GM12878 (cell line): ENCODE measurements at regions not wholly inside any gene's neighbourhood (a gene's known extent, or its start where the extent isn't known, plus 50 kb on each side); places are given as distances from the start of the nearest gene placed in this dataset.

Experiments
- ATAC-seq: fragments of 200-7000 bp; cut with Tn5 transposase; 3 replicates; pipeline ENCODE4 v1.9.1; 2020; ENCODE audit warnings: mild to moderate bottlenecking, moderate library complexity
- BruUV-seq: library from RNA; stranded (reverse); fragments of 400-500 nt; replicated peaks from 2 replicates; lab custom pipeline; 2021; lab: Mats Ljungman, UMichigan
- CTCF ChIA-PET: fragments of 300-600 bp; sonication (Branson Sonifier 250); formaldehyde crosslinking; extraction: SDS; loops from one replicate; lab custom pipeline; 2021; ENCODE audit warnings: inconsistent platforms; lab: Yijun Ruan, JAX
- POLR2A ChIA-PET: fragments of 350-600 bp; formaldehyde crosslinking; extraction: SDS; loops from one replicate; lab custom pipeline; 2021; ENCODE audit warnings: inconsistent platforms; lab: Charles Lee
- RAD21 ChIA-PET: fragments of 300-600 bp; sonication (Branson Sonifier 250); formaldehyde crosslinking; loops from one replicate; lab custom pipeline; 2023; ENCODE audit warnings: antibody characterized with exemption; ENCODE audit not compliant: unreplicated experiment; lab: Charles Lee
- SMC1A ChIA-PET: fragments of 300-600 bp; sonication (Branson Sonifier 250); formaldehyde crosslinking; loops from one replicate; lab custom pipeline; 2023; ENCODE audit not compliant: unreplicated experiment, uncharacterized antibody; lab: Charles Lee
- DNase-seq: peaks from one replicate; pipeline ENCODE4 v3.0.0-alpha.2; 2011; ENCODE audit warnings: low read depth, low spot score
- FAIRE-seq: peaks from 3 replicates; lab custom pipeline; 2011; peaks lifted over from hg19 to GRCh38; lab: Jason Lieb, UNC
- H2AFZ ChIP-seq: 2 replicates; pipeline ENCODE4 v1.6.0; 2011; ENCODE audit warnings: low read depth, low read length, control low read depth; ENCODE audit not compliant: control insufficient read depth
- H3K27ac ChIP-seq: 2 replicates; pipeline ENCODE4 v1.5.1; 2011; ENCODE audit warnings: control low read depth; ENCODE audit not compliant: control insufficient read depth, insufficient read depth
- H3K27me3 ChIP-seq, 2 experiments: replicated peaks in 1 of 2; 2 replicates each; pipeline versions ENCODE4 v1.6.0 to v1.6.1; 2011; ENCODE audit warnings: low read length in 1 of 2; ENCODE audit not compliant: control insufficient read depth in 2 of 2, insufficient read depth in 2 of 2
- H3K36me3 ChIP-seq, 2 experiments: 2 replicates each; pipeline ENCODE4 v1.5.1; 2011; ENCODE audit warnings: low read length in 1 of 2; ENCODE audit not compliant: control insufficient read depth in 2 of 2, insufficient read depth in 2 of 2
- H3K4me1 ChIP-seq: 2 replicates; pipeline ENCODE4 v1.6.1; 2011; ENCODE audit warnings: mild to moderate bottlenecking, low read length, moderate library complexity, mixed read lengths; ENCODE audit not compliant: control insufficient read depth, insufficient read depth
- H3K4me2 ChIP-seq: 2 replicates; pipeline ENCODE4 v1.6.0; 2011; ENCODE audit warnings: control low read depth; ENCODE audit not compliant: control insufficient read depth, insufficient read depth
- H3K4me3 ChIP-seq: fragments of 200-600 bp; sonication (generic); 2 replicates; pipeline ENCODE4 v1.5.1; 2016
- H3K79me2 ChIP-seq: 2 replicates; pipeline ENCODE4 v1.6.0; 2011; ENCODE audit warnings: low read length; ENCODE audit not compliant: control insufficient read depth, insufficient read depth
- H3K9ac ChIP-seq: 2 replicates; pipeline ENCODE4 v1.8.0; 2011; ENCODE audit warnings: low read length, control low read depth, mixed read lengths; ENCODE audit not compliant: control insufficient read depth, insufficient read depth
- H3K9me3 ChIP-seq: replicated peaks from 3 replicates; pipeline ENCODE4 v1.5.1; 2011; ENCODE audit warnings: mild to moderate bottlenecking, low read length; ENCODE audit not compliant: control insufficient read depth, insufficient read depth
- H4K20me1 ChIP-seq: 2 replicates; pipeline ENCODE4 v1.6.0; 2011; ENCODE audit not compliant: control insufficient read depth, insufficient read depth
- CBX5 ChIP-seq: sonication (generic); IDR thresholded peaks from 2 replicates; pipeline ENCODE4 v1.6.1; 2016; ENCODE audit warnings: low read depth, moderate library complexity, mild to moderate bottlenecking, inconsistent platforms
- CHD2 ChIP-seq: IDR thresholded peaks from 2 replicates; pipeline ENCODE4 v1.6.1; 2011; ENCODE audit warnings: low read depth, low read length, improper control_type of control experiment, borderline replicate concordance
- EZH2 ChIP-seq: IDR thresholded peaks from 2 replicates; pipeline ENCODE4 v1.6.1; 2012; ENCODE audit warnings: low read depth, mild to moderate bottlenecking, control low read depth, inconsistent platforms, low read length, borderline replicate concordance; ENCODE audit not compliant: control insufficient read depth
- FOS ChIP-seq: IDR thresholded peaks from 3 replicates; pipeline ENCODE4 v1.6.1; 2011; ENCODE audit warnings: borderline replicate concordance; ENCODE audit not compliant: insufficient read length; ENCODE audit errors: extremely low read depth
- GABPA ChIP-seq: IDR thresholded peaks from 2 replicates; pipeline ENCODE4 v1.6.1; 2014; ENCODE audit warnings: antibody characterized with exemption, low read depth, mild to moderate bottlenecking, inconsistent platforms
- LARP7 ChIP-seq: fragments of 450-650 bp; IDR thresholded peaks from 2 replicates; pipeline ENCODE4 v1.6.1; 2017; ENCODE audit warnings: mild to moderate bottlenecking
- MEF2B ChIP-seq: fragments of 450-650 bp; IDR thresholded peaks from 2 replicates; pipeline ENCODE4 v1.6.1; 2018; ENCODE audit warnings: mild to moderate bottlenecking, moderate library complexity; ENCODE audit not compliant: partially characterized antibody, poor library complexity, severe bottlenecking
- NR2F1 ChIP-seq: fragments of 450-650 bp; conservative IDR thresholded peaks from 2 replicates; pipeline ENCODE4 v1.6.1; 2017; ENCODE audit warnings: mild to moderate bottlenecking
- RB1 ChIP-seq: fragments of 450-650 bp; formaldehyde crosslinking; IDR thresholded peaks from 2 replicates; pipeline ENCODE4 v1.6.1; 2017; ENCODE audit warnings: mild to moderate bottlenecking, borderline replicate concordance
- RELA ChIP-seq: fragments of 450-650 bp; IDR thresholded peaks from 2 replicates; pipeline ENCODE4 v1.8.0; 2014; ENCODE audit warnings: borderline replicate concordance; ENCODE audit not compliant: partially characterized antibody
- REST ChIP-seq: IDR thresholded peaks from 2 replicates; pipeline ENCODE4 v1.6.1; 2012; ENCODE audit warnings: mild to moderate bottlenecking, low read depth, low read length
- SMARCA5 ChIP-seq: fragments of 450-650 bp; IDR thresholded peaks from 2 replicates; pipeline ENCODE4 v1.6.1; 2017; ENCODE audit warnings: mild to moderate bottlenecking
- SREBF2 ChIP-seq: IDR thresholded peaks from 2 replicates; pipeline ENCODE4 v1.6.1; 2012; ENCODE audit warnings: mild to moderate bottlenecking, low read length
- STAT1 ChIP-seq: fragments of 450-650 bp; conservative IDR thresholded peaks from 2 replicates; pipeline ENCODE4 v1.6.1; 2014; ENCODE audit warnings: antibody characterized with exemption, mild to moderate bottlenecking
- STAT3 ChIP-seq: IDR thresholded peaks from 2 replicates; pipeline ENCODE4 v1.6.1; 2011; ENCODE audit warnings: low read depth, low read length, improper control_type of control experiment
- SUPT20H ChIP-seq: IDR thresholded peaks from 2 replicates; pipeline ENCODE4 v1.6.1; 2011; ENCODE audit warnings: low read depth, mild to moderate bottlenecking, low read length, moderate library complexity, borderline replicate concordance; ENCODE audit not compliant: control insufficient read depth
- SUZ12 ChIP-seq: fragments of 200-600 bp; sonication (generic); IDR thresholded peaks from one replicate; pipeline ENCODE4 v1.6.1; 2018; ENCODE audit warnings: antibody characterized with exemption, mild to moderate bottlenecking; ENCODE audit not compliant: unreplicated experiment
- TARDBP ChIP-seq: IDR thresholded peaks from 2 replicates; pipeline ENCODE4 v1.6.1; 2016; ENCODE audit warnings: borderline replicate concordance
- TCF12 ChIP-seq: IDR thresholded peaks from 2 replicates; pipeline ENCODE4 v1.6.1; 2011; ENCODE audit warnings: low read depth, mild to moderate bottlenecking, low read length
- WGBS: methylation state at CpG from one replicate; pipeline ENCODE4 v1.1.6; 2016; ENCODE audit warnings: low lambda C conversion rate; ENCODE audit not compliant: insufficient replicate concordance, insufficient coverage; ENCODE audit errors: missing lambda C conversion rate; 5-methylcytosine and 5-hydroxymethylcytosine counted together
- in situ Hi-C: fragments of 300-500 bp; cut with MboI; formaldehyde crosslinking; loops from 9 replicates; pipeline ENCODE4 v1.14.3; 2018; ENCODE audit warnings: mixed read lengths
- intact Hi-C: fragments of 100-400 bp; cut with micrococcal nuclease; formaldehyde crosslinking; loops from one replicate; pipeline ENCODE4 v1.14.2; 2022; ENCODE audit not compliant: unreplicated experiment
- TF ChIP-seq, protein P1 (sequence below): fragments of 450-650 bp; IDR thresholded peaks from 2 replicates; pipeline ENCODE4 v1.6.1; 2016; ENCODE audit warnings: mild to moderate bottlenecking, moderate library complexity, borderline replicate concordance

- RAD21 ChIA-PET, result no interaction called here
- in situ Hi-C loops, result no loop called here
- SMC1A ChIA-PET, result no interaction called here
- H2AFZ ChIP-seq, result no peak overlapping the region
- DNase-seq (no peak), FAIRE-seq (no peak), ATAC-seq (no peak)
- no TSS peak for BruUV-seq
- no peak overlapping the region for H3K27ac ChIP-seq
- H3K36me3 ChIP-seq, result no peaks in the 10 kb centered on the region
- H3K4me1 ChIP-seq, result no peaks in the 10 kb centered on the region
- no peak overlapping the region for H3K9ac ChIP-seq
- H4K20me1 ChIP-seq, result no peaks in the 10 kb centered on the region
- 35% methylated on average over 10 of the region's 10 CpGs for WGBS
- no peak overlapping the region for H3K4me3 ChIP-seq
- H3K4me2 ChIP-seq, result no peak overlapping the region
- CTCF ChIA-PET, result no interaction called here
- intact Hi-C loops, result no loop called here
- no peaks in the 10 kb centered on the region for H3K79me2 ChIP-seq
- TF ChIP-seq SMARCA5 (no peak), SUZ12 (no peak), LARP7 (no peak), REST (no peak), GABPA (no peak), TARDBP (no peak), SREBF2 (no peak), STAT1 (no peak), RELA (no peak), TCF12 (no peak), MEF2B (no peak), NR2F1 (no peak), STAT3 (no peak), SUPT20H (no peak), CBX5 (no peak), CHD2 (no peak), FOS (no peak), EZH2 (no peak), RB1 (no peak)
- TF ChIP-seq, protein P1, sequence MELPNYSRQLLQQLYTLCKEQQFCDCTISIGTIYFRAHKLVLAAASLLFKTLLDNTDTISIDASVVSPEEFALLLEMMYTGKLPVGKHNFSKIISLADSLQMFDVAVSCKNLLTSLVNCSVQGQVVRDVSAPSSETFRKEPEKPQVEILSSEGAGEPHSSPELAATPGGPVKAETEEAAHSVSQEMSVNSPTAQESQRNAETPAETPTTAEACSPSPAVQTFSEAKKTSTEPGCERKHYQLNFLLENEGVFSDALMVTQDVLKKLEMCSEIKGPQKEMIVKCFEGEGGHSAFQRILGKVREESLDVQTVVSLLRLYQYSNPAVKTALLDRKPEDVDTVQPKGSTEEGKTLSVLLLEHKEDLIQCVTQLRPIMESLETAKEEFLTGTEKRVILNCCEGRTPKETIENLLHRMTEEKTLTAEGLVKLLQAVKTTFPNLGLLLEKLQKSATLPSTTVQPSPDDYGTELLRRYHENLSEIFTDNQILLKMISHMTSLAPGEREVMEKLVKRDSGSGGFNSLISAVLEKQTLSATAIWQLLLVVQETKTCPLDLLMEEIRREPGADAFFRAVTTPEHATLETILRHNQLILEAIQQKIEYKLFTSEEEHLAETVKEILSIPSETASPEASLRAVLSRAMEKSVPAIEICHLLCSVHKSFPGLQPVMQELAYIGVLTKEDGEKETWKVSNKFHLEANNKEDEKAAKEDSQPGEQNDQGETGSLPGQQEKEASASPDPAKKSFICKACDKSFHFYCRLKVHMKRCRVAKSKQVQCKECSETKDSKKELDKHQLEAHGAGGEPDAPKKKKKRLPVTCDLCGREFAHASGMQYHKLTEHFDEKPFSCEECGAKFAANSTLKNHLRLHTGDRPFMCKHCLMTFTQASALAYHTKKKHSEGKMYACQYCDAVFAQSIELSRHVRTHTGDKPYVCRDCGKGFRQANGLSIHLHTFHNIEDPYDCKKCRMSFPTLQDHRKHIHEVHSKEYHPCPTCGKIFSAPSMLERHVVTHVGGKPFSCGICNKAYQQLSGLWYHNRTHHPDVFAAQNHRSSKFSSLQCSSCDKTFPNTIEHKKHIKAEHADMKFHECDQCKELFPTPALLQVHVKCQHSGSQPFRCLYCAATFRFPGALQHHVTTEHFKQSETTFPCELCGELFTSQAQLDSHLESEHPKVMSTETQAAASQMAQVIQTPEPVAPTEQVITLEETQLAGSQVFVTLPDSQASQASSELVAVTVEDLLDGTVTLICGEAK, result no peak
- no peaks in the 10 kb centered on the region for H3K27me3 ChIP-seq
- no peaks in the 10 kb centered on the region; the same call in 2 of the 3 replicates for H3K9me3 ChIP-seq
- POLR2A ChIA-PET, result no interaction called here
Observed at GRCh38 chr22:27467711-27468110, 333.8 kb downstream of the MN1 start.
